DOHH2 (cell line): ENCODE measurements at regions not wholly inside any gene's neighbourhood (a gene's known extent, or its start where the extent isn't known, plus 50 kb on each side); places are given as distances from the start of the nearest gene placed in this dataset.

ENCODE experiments used
- EZH2phosphoT487 ChIP-seq: fragments of 200-600 bp; sonication (generic); IDR thresholded peaks from 2 replicates; pipeline ENCODE4 v1.6.1; 2017; ENCODE audit warnings: borderline replicate concordance, mild to moderate bottlenecking, antibody characterized with exemption, low read length, moderate library complexity, mixed read lengths
- TF ChIP-seq, protein P1 (sequence below): fragments of 200-600 bp; sonication (generic); IDR thresholded peaks from one replicate; pipeline ENCODE4 v1.5.1; 2014; ENCODE audit warnings: antibody characterized with exemption, mild to moderate bottlenecking, low read depth, low read length; ENCODE audit not compliant: poor library complexity, severe bottlenecking

DNA sequence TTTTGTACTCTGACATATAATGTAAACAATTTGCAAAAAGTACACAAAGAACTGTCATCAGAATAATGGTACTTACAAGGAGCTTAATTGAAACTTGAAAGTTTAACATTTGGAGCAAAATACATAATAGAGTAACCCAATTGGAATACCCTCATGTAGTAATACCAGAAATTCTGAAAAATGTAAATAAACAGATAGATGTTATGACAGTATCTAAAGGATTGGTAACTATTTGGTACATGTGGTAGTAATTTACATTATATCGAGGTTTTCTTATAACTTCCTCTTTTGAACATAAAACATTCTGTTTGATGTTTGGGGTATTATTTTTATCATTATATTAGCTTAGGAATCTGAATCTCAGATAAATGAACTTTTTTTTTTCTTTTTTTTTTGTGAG, 211.7 kb upstream of the ELL2 start:
- TF ChIP-seq, protein P1, sequence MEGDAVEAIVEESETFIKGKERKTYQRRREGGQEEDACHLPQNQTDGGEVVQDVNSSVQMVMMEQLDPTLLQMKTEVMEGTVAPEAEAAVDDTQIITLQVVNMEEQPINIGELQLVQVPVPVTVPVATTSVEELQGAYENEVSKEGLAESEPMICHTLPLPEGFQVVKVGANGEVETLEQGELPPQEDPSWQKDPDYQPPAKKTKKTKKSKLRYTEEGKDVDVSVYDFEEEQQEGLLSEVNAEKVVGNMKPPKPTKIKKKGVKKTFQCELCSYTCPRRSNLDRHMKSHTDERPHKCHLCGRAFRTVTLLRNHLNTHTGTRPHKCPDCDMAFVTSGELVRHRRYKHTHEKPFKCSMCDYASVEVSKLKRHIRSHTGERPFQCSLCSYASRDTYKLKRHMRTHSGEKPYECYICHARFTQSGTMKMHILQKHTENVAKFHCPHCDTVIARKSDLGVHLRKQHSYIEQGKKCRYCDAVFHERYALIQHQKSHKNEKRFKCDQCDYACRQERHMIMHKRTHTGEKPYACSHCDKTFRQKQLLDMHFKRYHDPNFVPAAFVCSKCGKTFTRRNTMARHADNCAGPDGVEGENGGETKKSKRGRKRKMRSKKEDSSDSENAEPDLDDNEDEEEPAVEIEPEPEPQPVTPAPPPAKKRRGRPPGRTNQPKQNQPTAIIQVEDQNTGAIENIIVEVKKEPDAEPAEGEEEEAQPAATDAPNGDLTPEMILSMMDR: no peak
- TF ChIP-seq EZH2phosphoT487: no peak
